ENCODE measurements at regions not wholly inside any gene's neighbourhood (a gene's known extent, or its start where the extent isn't known, plus 50 kb on each side); places are given as distances from the start of the nearest gene placed in this dataset.

GRCh38 chr22:22814666-22815396 is 72.8 kb upstream of the IGLL5 start:
- H3K4me3 ChIP-seq (ENCODE audit: low read depth, low read length) = no peak overlapping the region
- no peaks in the 10 kb centered on the region for H3K9me3 ChIP-seq (ENCODE audit: control insufficient read depth, insufficient read depth, low read length)
- no peaks in the 10 kb centered on the region for H3K36me3 ChIP-seq (ENCODE audit: control insufficient read depth, insufficient read depth, low read length)
- no peak overlapping the region for H3K9ac ChIP-seq (ENCODE audit: low read depth, low read length)
- no peak overlapping the region for H3K27ac ChIP-seq (ENCODE audit: low read depth, low read length)
- no peaks in the 10 kb centered on the region for H3K4me1 ChIP-seq (ENCODE audit: control insufficient read depth, insufficient read depth, low read length)
- peaks cover 58% of the 10 kb centered on the region for H3K27me3 ChIP-seq (ENCODE audit: control insufficient read depth, insufficient read depth, low read length)

DNA sequence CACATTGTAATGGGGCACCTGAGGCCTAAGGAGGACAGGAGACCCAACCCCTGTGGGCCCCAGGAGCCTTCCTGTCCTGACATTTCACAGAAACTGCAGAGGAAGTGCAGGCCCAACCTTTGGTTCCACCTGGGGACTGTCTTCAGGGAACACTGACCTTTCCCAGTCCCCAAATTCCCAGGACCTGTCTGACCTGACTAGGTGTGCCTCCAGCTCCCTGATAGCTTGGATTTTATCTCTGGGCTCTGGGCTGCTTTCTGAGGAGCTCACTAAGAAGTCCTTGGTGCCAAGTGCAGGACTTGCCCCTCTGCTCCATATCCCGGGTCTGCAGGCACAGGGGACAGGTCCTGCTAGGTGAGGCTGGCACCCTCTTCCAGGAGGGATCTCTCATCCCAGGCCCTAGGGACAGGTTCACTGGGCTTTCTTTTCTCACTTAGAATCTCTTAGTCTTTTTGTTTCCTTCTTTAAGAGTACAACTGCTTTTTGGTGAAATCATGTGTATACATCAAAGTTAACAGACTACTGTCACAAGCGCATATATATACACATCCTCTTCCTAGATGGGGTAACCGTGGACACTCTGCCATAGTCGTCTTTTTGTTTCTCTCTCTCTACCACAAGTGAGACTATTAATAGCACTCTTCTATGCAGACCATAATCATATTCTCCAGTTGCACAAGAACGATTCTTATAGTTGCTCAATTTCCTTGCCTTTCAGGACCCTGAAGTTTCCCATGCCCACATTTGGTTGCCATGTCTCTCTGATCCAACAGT is 72.0 kb upstream of the IGLL5 start:
- Histone ChIP-seq H3K9me3 (ENCODE audit: control insufficient read depth, insufficient read depth, low read length) (no peaks in the 10 kb centered on the region), H3K27me3 (ENCODE audit: control insufficient read depth, insufficient read depth, low read length) (peaks cover 65% of the 10 kb centered on the region), H3K27ac (ENCODE audit: low read depth, low read length) (no peak overlapping the region), H3K4me1 (ENCODE audit: control insufficient read depth, insufficient read depth, low read length) (no peaks in the 10 kb centered on the region), H3K4me3 (ENCODE audit: low read depth, low read length) (no peak overlapping the region), H3K9ac (ENCODE audit: low read depth, low read length) (no peak overlapping the region), H3K36me3 (ENCODE audit: control insufficient read depth, insufficient read depth, low read length) (no peaks in the 10 kb centered on the region)

GRCh38 chr22:22816171-22816514 is 71.5 kb upstream of the IGLL5 start:
- Histone ChIP-seq H3K27ac (ENCODE audit: low read depth, low read length) (no peak overlapping the region), H3K9me3 (ENCODE audit: control insufficient read depth, insufficient read depth, low read length) (no peaks in the 10 kb centered on the region), H3K27me3 (ENCODE audit: control insufficient read depth, insufficient read depth, low read length) (peaks cover 70% of the 10 kb centered on the region), H3K4me3 (ENCODE audit: low read depth, low read length) (no peak overlapping the region), H3K4me1 (ENCODE audit: control insufficient read depth, insufficient read depth, low read length) (no peaks in the 10 kb centered on the region), H3K36me3 (ENCODE audit: control insufficient read depth, insufficient read depth, low read length) (no peaks in the 10 kb centered on the region), H3K9ac (ENCODE audit: low read depth, low read length) (no peak overlapping the region)

GRCh38 chr22:22816766-22817410 is 70.7 kb upstream of the IGLL5 start:
- Histone ChIP-seq H3K36me3 (ENCODE audit: control insufficient read depth, insufficient read depth, low read length) (no peaks in the 10 kb centered on the region), H3K9me3 (ENCODE audit: control insufficient read depth, insufficient read depth, low read length) (no peaks in the 10 kb centered on the region), H3K4me1 (ENCODE audit: control insufficient read depth, insufficient read depth, low read length) (no peaks in the 10 kb centered on the region), H3K27ac (ENCODE audit: low read depth, low read length) (no peak overlapping the region), H3K27me3 (ENCODE audit: control insufficient read depth, insufficient read depth, low read length) (peaks cover 78% of the 10 kb centered on the region), H3K4me3 (ENCODE audit: low read depth, low read length) (no peak overlapping the region), H3K9ac (ENCODE audit: low read depth, low read length) (no peak overlapping the region)

GRCh38 chr22:22817468-22818201 is 70.0 kb upstream of the IGLL5 start:
- H3K9ac ChIP-seq (ENCODE audit: low read depth, low read length) = no peak overlapping the region
- peaks cover 74% of the 10 kb centered on the region for H3K27me3 ChIP-seq (ENCODE audit: control insufficient read depth, insufficient read depth, low read length)
- no peak overlapping the region for H3K4me3 ChIP-seq (ENCODE audit: low read depth, low read length)
- no peaks in the 10 kb centered on the region for H3K36me3 ChIP-seq (ENCODE audit: control insufficient read depth, insufficient read depth, low read length)
- H3K27ac ChIP-seq (ENCODE audit: low read depth, low read length) = no peak overlapping the region
- H3K4me1 ChIP-seq (ENCODE audit: control insufficient read depth, insufficient read depth, low read length) = no peaks in the 10 kb centered on the region
- no peaks in the 10 kb centered on the region for H3K9me3 ChIP-seq (ENCODE audit: control insufficient read depth, insufficient read depth, low read length)

- Histone ChIP-seq H3K4me3 (ENCODE audit: low read depth, low read length) (no peak overlapping the region), H3K27me3 (ENCODE audit: control insufficient read depth, insufficient read depth, low read length) (peaks cover 70% of the 10 kb centered on the region), H3K9me3 (ENCODE audit: control insufficient read depth, insufficient read depth, low read length) (no peaks in the 10 kb centered on the region), H3K9ac (ENCODE audit: low read depth, low read length) (no peak overlapping the region), H3K36me3 (ENCODE audit: control insufficient read depth, insufficient read depth, low read length) (no peaks in the 10 kb centered on the region), H3K27ac (ENCODE audit: low read depth, low read length) (no peak overlapping the region), H3K4me1 (ENCODE audit: control insufficient read depth, insufficient read depth, low read length) (no peaks in the 10 kb centered on the region)
Measured at GRCh38 chr22:22818202-22818538, 69.4 kb upstream of the IGLL5 start.

DNA sequence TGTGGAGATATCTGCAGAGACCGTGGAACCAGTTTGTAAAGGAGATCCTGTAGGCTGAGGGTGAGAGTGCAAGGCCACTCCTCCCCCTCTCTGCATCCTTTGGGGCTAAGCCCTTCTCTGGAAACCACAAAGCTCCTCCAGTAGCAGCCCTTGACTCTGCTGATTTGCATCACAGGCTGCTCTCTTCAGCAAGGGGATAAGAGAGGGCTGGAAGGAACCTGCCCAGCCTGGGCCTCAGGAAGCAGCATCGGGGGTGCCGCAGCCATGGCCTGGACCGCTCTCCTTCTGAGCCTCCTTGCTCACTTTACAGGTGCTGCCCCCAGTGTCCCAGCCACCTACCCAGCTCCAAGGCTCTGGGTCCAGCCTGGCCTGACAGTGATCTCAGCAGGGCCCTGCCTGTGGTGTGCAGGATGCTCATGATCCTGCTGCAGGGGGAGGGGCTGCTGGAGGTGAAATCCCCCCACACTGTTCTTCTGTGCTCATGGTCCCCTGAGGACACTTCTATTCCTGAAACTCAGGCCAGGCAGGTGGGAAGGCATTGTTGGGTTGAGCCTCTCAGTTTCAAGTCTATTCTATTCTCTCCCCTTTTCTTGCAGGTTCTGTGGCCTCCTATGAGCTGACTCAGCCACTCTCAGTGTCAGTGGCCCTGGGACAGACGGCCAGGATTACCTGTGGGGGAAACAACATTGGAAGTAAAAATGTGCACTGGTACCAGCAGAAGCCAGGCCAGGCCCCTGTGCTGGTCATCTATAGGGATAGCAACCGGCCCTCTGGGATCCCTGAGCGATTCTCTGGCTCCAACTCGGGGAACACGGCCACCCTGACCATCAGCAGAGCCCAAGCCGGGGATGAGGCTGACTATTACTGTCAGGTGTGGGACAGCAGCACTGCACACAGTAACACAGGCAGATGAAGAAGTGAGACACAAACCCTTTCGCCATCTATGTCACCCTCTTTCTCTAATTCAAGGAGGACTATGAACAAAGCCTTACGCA is 68.5 kb upstream of the IGLL5 start:
- H3K27ac ChIP-seq (ENCODE audit: low read depth, low read length) = no peak overlapping the region
- H3K4me1 ChIP-seq (ENCODE audit: control insufficient read depth, insufficient read depth, low read length) = no peaks in the 10 kb centered on the region
- no peak overlapping the region for H3K9ac ChIP-seq (ENCODE audit: low read depth, low read length)
- no peaks in the 10 kb centered on the region for H3K9me3 ChIP-seq (ENCODE audit: control insufficient read depth, insufficient read depth, low read length)
- H3K27me3 ChIP-seq (ENCODE audit: control insufficient read depth, insufficient read depth, low read length) = peaks cover 71% of the 10 kb centered on the region
- H3K36me3 ChIP-seq (ENCODE audit: control insufficient read depth, insufficient read depth, low read length) = no peaks in the 10 kb centered on the region
- no peak overlapping the region for H3K4me3 ChIP-seq (ENCODE audit: low read depth, low read length)

GRCh38 chr22:22820076-22820475 is 67.5 kb upstream of the IGLL5 start:
- Histone ChIP-seq H3K4me1 (ENCODE audit: control insufficient read depth, insufficient read depth, low read length) (no peaks in the 10 kb centered on the region), H3K27me3 (ENCODE audit: control insufficient read depth, insufficient read depth, low read length) (peaks cover 69% of the 10 kb centered on the region), H3K9me3 (ENCODE audit: control insufficient read depth, insufficient read depth, low read length) (no peaks in the 10 kb centered on the region), H3K36me3 (ENCODE audit: control insufficient read depth, insufficient read depth, low read length) (no peaks in the 10 kb centered on the region), H3K4me3 (ENCODE audit: low read depth, low read length) (no peak overlapping the region), H3K9ac (ENCODE audit: low read depth, low read length) (no peak overlapping the region), H3K27ac (ENCODE audit: low read depth, low read length) (no peak overlapping the region)

DNA sequence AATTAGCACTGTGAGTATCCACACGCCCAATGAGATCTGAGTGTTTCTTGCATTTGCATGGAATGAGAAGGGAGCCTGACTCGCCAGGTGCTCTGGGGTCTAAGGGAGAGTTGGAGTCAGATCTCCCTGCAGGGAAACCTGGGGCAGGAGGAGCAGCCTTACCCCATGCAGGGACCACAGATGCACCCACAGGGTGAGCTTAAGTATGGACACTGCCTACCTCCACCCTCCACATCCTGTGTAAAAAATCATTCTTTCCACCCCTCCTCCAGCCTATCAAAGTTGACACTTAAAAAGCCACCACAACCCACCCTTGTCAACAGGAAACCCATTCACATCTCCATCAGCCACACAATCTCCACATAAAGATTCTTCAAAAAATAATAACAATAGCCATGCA is 67.0 kb upstream of the IGLL5 start:
- Histone ChIP-seq H3K36me3 (ENCODE audit: control insufficient read depth, insufficient read depth, low read length) (no peaks in the 10 kb centered on the region), H3K9ac (ENCODE audit: low read depth, low read length) (no peak overlapping the region), H3K4me3 (ENCODE audit: low read depth, low read length) (no peak overlapping the region), H3K4me1 (ENCODE audit: control insufficient read depth, insufficient read depth, low read length) (no peaks in the 10 kb centered on the region), H3K27me3 (ENCODE audit: control insufficient read depth, insufficient read depth, low read length) (peaks cover 64% of the 10 kb centered on the region), H3K27ac (ENCODE audit: low read depth, low read length) (no peak overlapping the region), H3K9me3 (ENCODE audit: control insufficient read depth, insufficient read depth, low read length) (no peaks in the 10 kb centered on the region)

- Histone ChIP-seq H3K27me3 (ENCODE audit: control insufficient read depth, insufficient read depth, low read length) (peaks cover 57% of the 10 kb centered on the region), H3K9ac (ENCODE audit: low read depth, low read length) (no peak overlapping the region), H3K4me1 (ENCODE audit: control insufficient read depth, insufficient read depth, low read length) (no peaks in the 10 kb centered on the region), H3K4me3 (ENCODE audit: low read depth, low read length) (no peak overlapping the region), H3K9me3 (ENCODE audit: control insufficient read depth, insufficient read depth, low read length) (no peaks in the 10 kb centered on the region), H3K27ac (ENCODE audit: low read depth, low read length) (no peak overlapping the region), H3K36me3 (ENCODE audit: control insufficient read depth, insufficient read depth, low read length) (no peaks in the 10 kb centered on the region)
Measured at GRCh38 chr22:22821340-22821739, 66.3 kb upstream of the IGLL5 start.

Data from HUES48 (cell line).